ENCODE measurements at regions not wholly inside any gene's neighbourhood (a gene's known extent, or its start where the extent isn't known, plus 50 kb on each side); places are given as distances from the start of the nearest gene placed in this dataset.

DNA sequence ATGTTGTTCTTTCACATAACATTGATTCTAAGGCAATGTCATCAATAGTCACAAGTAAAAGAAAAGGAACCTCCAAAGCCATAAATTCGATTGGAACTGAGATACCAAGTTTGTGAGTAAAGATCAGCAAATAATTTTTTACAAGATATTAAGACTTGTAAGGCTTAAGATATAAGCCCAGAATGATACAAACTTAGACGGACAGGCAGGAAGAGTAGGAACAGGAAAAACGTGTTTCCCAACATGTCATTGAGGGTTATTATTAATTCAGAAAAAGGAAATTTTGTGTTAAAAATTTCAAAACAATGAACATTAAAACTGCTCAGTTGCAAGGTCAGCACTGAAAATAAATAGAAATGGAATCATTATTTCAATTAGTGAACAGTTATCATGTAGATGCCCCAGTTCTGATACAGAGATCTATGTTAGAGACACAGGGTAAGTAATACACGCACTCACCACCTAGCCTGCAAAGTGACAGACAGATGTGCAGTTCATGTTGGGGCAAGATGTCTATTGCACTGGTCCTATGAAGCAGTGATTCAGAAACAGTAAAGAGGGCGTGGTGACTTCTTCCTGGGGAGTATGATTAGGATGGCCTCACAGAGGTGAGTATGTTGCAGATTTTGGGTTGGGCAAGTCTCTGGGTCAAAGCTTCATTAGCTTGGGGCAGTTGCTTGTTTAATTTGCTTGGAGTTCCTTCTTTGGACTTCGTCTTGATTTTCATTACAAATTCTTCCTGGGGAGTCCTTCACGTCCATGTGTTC, 284.4 kb downstream of the SETD4 start:
- TF ChIP-seq, protein P1, sequence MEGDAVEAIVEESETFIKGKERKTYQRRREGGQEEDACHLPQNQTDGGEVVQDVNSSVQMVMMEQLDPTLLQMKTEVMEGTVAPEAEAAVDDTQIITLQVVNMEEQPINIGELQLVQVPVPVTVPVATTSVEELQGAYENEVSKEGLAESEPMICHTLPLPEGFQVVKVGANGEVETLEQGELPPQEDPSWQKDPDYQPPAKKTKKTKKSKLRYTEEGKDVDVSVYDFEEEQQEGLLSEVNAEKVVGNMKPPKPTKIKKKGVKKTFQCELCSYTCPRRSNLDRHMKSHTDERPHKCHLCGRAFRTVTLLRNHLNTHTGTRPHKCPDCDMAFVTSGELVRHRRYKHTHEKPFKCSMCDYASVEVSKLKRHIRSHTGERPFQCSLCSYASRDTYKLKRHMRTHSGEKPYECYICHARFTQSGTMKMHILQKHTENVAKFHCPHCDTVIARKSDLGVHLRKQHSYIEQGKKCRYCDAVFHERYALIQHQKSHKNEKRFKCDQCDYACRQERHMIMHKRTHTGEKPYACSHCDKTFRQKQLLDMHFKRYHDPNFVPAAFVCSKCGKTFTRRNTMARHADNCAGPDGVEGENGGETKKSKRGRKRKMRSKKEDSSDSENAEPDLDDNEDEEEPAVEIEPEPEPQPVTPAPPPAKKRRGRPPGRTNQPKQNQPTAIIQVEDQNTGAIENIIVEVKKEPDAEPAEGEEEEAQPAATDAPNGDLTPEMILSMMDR (IDR thresholded peaks at IDR 0.05), result no peak
- no peak for TF ChIP-seq POLR2A (IDR thresholded peaks at IDR 0.05)

Data from thyroid gland (tissue), 4 donors.